ENCODE measurements at regions not wholly inside any gene's neighbourhood (a gene's known extent, or its start where the extent isn't known, plus 50 kb on each side); places are given as distances from the start of the nearest gene placed in this dataset.

- Histone ChIP-seq H3K4me3 (ENCODE audit: low read length in 3 of 3) (no peak overlapping the region), H3K36me3 (ENCODE audit: control insufficient read depth in 2 of 3, insufficient read depth in 3 of 3, low read length in 3 of 3) (no peaks in the 10 kb centered on the region), H3K9me3 (ENCODE audit: control insufficient read depth in 2 of 3, insufficient read depth in 1 of 3, low read length in 3 of 3) (no peaks in the 10 kb centered on the region), H3K27me3 (ENCODE audit: control insufficient read depth, insufficient read depth, low read length) (no peaks in the 10 kb centered on the region), H3K27ac (ENCODE audit: low read depth in 2 of 2, low read length in 2 of 2) (no peak overlapping the region), H3K4me1 (ENCODE audit: control insufficient read depth in 2 of 3, insufficient read depth in 2 of 3, low read depth in 1 of 3, low read length in 3 of 3) (no peaks in the 10 kb centered on the region), H3K9ac (ENCODE audit: low read length in 3 of 3) (no peak overlapping the region)
- intact Hi-C loops (cut with DNase I): no loop called here
- DNase-seq (no peak), FAIRE-seq (no peak)
- TF ChIP-seq CTCF (IDR thresholded peaks at IDR 0.05; ENCODE audit: borderline replicate concordance, extremely low read depth, insufficient read depth): no peak
Measured at GRCh38 chr2:147711031-147711430, 133.8 kb upstream of the ACVR2A start.

- no peak for TF ChIP-seq CTCF (IDR thresholded peaks at IDR 0.05; ENCODE audit: borderline replicate concordance, extremely low read depth, insufficient read depth)
- DNase-seq: no peak
- no peak for FAIRE-seq
Measured at GRCh38 chr2:147709655-147710054, 135.2 kb upstream of the ACVR2A start.

GRCh38 chr2:147703171-147703570, 141.7 kb upstream of the ACVR2A start:
- no peak overlapping the region for H3K4me3 ChIP-seq (ENCODE audit: low read length in 3 of 3)
- no peaks in the 10 kb centered on the region for H3K9me3 ChIP-seq (ENCODE audit: control insufficient read depth in 2 of 3, insufficient read depth in 1 of 3, low read length in 3 of 3)
- TF ChIP-seq CTCF (IDR thresholded peaks at IDR 0.05; ENCODE audit: borderline replicate concordance, extremely low read depth, insufficient read depth): no peak
- H3K27ac ChIP-seq (ENCODE audit: low read depth in 2 of 2, low read length in 2 of 2): no peak overlapping the region
- H3K36me3 ChIP-seq (ENCODE audit: control insufficient read depth in 2 of 3, insufficient read depth in 3 of 3, low read length in 3 of 3): no peaks in the 10 kb centered on the region
- no peaks in the 10 kb centered on the region for H3K27me3 ChIP-seq (ENCODE audit: control insufficient read depth, insufficient read depth, low read length)
- DNase-seq (no peak), FAIRE-seq (no peak)
- no peak overlapping the region for H3K9ac ChIP-seq (ENCODE audit: low read length in 3 of 3)
- no peaks in the 10 kb centered on the region for H3K4me1 ChIP-seq (ENCODE audit: control insufficient read depth in 2 of 3, insufficient read depth in 2 of 3, low read depth in 1 of 3, low read length in 3 of 3)
- intact Hi-C loops (cut with DNase I): no loop called here

More at GRCh38 chr2:147709655-147710054, 135.2 kb upstream of the ACVR2A start:
- intact Hi-C loops (cut with DNase I): no loop called here
- Histone ChIP-seq H3K9ac (ENCODE audit: low read length in 3 of 3) (no peak overlapping the region), H3K36me3 (ENCODE audit: control insufficient read depth in 2 of 3, insufficient read depth in 3 of 3, low read length in 3 of 3) (no peaks in the 10 kb centered on the region), H3K4me3 (ENCODE audit: low read length in 3 of 3) (no peak overlapping the region), H3K4me1 (ENCODE audit: control insufficient read depth in 2 of 3, insufficient read depth in 2 of 3, low read depth in 1 of 3, low read length in 3 of 3) (no peaks in the 10 kb centered on the region), H3K27ac (ENCODE audit: low read depth in 2 of 2, low read length in 2 of 2) (no peak overlapping the region), H3K27me3 (ENCODE audit: control insufficient read depth, insufficient read depth, low read length) (no peaks in the 10 kb centered on the region), H3K9me3 (ENCODE audit: control insufficient read depth in 2 of 3, insufficient read depth in 1 of 3, low read length in 3 of 3) (no peaks in the 10 kb centered on the region)

- intact Hi-C loops (cut with DNase I): no loop called here
- no peaks in the 10 kb centered on the region for H3K4me1 ChIP-seq (ENCODE audit: control insufficient read depth in 2 of 3, insufficient read depth in 2 of 3, low read depth in 1 of 3, low read length in 3 of 3)
- no peaks in the 10 kb centered on the region for H3K9me3 ChIP-seq (ENCODE audit: control insufficient read depth in 2 of 3, insufficient read depth in 1 of 3, low read length in 3 of 3)
- no peak overlapping the region for H3K4me3 ChIP-seq (ENCODE audit: low read length in 3 of 3)
- DNase-seq (no peak), FAIRE-seq (no peak)
- no peaks in the 10 kb centered on the region for H3K36me3 ChIP-seq (ENCODE audit: control insufficient read depth in 2 of 3, insufficient read depth in 3 of 3, low read length in 3 of 3)
- TF ChIP-seq CTCF (IDR thresholded peaks at IDR 0.05; ENCODE audit: borderline replicate concordance, extremely low read depth, insufficient read depth): no peak
- no peaks in the 10 kb centered on the region for H3K27me3 ChIP-seq (ENCODE audit: control insufficient read depth, insufficient read depth, low read length)
- no peak overlapping the region for H3K27ac ChIP-seq (ENCODE audit: low read depth in 2 of 2, low read length in 2 of 2)
- H3K9ac ChIP-seq (ENCODE audit: low read length in 3 of 3): no peak overlapping the region
Measured at GRCh38 chr2:147698166-147698565, 146.7 kb upstream of the ACVR2A start.

Data from kidney (tissue), 13 donors.